Upper lobe of left lung (tissue), 4 donors: ENCODE measurements at regions not wholly inside any gene's neighbourhood (a gene's known extent, or its start where the extent isn't known, plus 50 kb on each side); places are given as distances from the start of the nearest gene placed in this dataset.

Experiments
- POLR2A ChIP-seq, 4 donors: fragments of 450-650 bp; IDR thresholded peaks; one replicate each; pipeline ENCODE4 v1.5.1; 2016 to 2017; ENCODE audit warnings: antibody characterized with exemption in 4 of 4, mild to moderate bottlenecking in 2 of 4
- POLR2AphosphoS5 ChIP-seq, 2 donors: sonication (generic); formaldehyde crosslinking; IDR thresholded peaks; one replicate each; pipeline ENCODE4 v1.5.1; 2017; ENCODE audit warnings: antibody characterized with exemption in 2 of 2
- TF ChIP-seq, protein P1 (sequence below), 6 experiments: fragments of 450-650 bp in 4 of 6; fragments of 200-600 bp in 2 of 6; sonication (generic) in 2 of 6; IDR thresholded peaks; one replicate each; pipeline ENCODE4 v1.5.1; 2016 to 2019; ENCODE audit warnings: antibody characterized with exemption in 6 of 6

DNA sequence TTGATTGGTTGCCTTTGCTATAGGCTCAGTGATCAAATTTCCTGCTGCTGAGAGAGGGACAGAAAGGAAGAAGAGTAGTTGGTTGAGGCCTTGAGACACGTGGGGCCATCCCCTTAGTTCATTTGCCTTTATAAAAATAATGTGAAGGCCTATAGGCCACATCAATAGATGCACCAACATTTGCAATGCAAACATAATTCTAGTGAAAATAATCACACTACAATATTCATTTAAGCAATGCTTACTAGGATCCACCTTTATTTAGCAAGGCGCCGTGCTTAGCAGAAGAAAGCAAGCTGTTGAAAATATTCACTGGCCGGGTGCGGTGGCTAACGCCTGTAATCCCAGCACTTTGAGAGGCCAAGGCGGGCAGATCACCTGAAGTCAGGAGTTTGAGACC is 105.3 kb upstream of the CXCR4 start:
- TF ChIP-seq, protein P1, sequence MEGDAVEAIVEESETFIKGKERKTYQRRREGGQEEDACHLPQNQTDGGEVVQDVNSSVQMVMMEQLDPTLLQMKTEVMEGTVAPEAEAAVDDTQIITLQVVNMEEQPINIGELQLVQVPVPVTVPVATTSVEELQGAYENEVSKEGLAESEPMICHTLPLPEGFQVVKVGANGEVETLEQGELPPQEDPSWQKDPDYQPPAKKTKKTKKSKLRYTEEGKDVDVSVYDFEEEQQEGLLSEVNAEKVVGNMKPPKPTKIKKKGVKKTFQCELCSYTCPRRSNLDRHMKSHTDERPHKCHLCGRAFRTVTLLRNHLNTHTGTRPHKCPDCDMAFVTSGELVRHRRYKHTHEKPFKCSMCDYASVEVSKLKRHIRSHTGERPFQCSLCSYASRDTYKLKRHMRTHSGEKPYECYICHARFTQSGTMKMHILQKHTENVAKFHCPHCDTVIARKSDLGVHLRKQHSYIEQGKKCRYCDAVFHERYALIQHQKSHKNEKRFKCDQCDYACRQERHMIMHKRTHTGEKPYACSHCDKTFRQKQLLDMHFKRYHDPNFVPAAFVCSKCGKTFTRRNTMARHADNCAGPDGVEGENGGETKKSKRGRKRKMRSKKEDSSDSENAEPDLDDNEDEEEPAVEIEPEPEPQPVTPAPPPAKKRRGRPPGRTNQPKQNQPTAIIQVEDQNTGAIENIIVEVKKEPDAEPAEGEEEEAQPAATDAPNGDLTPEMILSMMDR (IDR thresholded peaks at IDR 0.05) = no peak
- no peak for TF ChIP-seq POLR2AphosphoS5 (IDR thresholded peaks at IDR 0.05)
- TF ChIP-seq POLR2A (IDR thresholded peaks at IDR 0.05) = no peak
